GM18502 (cell line): ENCODE measurements at regions not wholly inside any gene's neighbourhood (a gene's known extent, or its start where the extent isn't known, plus 50 kb on each side); places are given as distances from the start of the nearest gene placed in this dataset.

Source experiments
- ATAC-seq: cut with Tn5 transposase; IDR thresholded peaks from one replicate; pipeline ENCODE4 v1.9.1; 2021; ENCODE audit warnings: mild to moderate bottlenecking; ENCODE audit not compliant: unreplicated experiment, poor library complexity

- ATAC-seq, result no peak
Measured at GRCh38 chr4:32032136-32032672, 1312.0 kb downstream of the PCDH7 start.

- no peak for ATAC-seq
Measured at GRCh38 chr4:32037399-32037798, 1317.2 kb downstream of the PCDH7 start.

- no peak for ATAC-seq
Measured at GRCh38 chr4:32042486-32043247, 1322.5 kb downstream of the PCDH7 start.

GRCh38 chr4:32043248-32043633 lies 1323.1 kb downstream of the PCDH7 start:
- no peak for ATAC-seq

- no peak for ATAC-seq
Measured at GRCh38 chr4:32061916-32062315, 1341.7 kb downstream of the PCDH7 start.

- ATAC-seq, result no peak
Measured at GRCh38 chr4:32073542-32073941, 1353.4 kb downstream of the PCDH7 start.

- no peak for ATAC-seq
Measured at GRCh38 chr4:32087211-32087610, 1367.0 kb downstream of the PCDH7 start.

GRCh38 chr4:32094987-32095386 lies 1374.8 kb downstream of the PCDH7 start:
- ATAC-seq, result no peak

GRCh38 chr4:32102896-32103295 lies 1382.7 kb downstream of the PCDH7 start:
- ATAC-seq, result no peak

- ATAC-seq, result no peak
Measured at GRCh38 chr4:32106767-32107166, 1386.6 kb downstream of the PCDH7 start.

GRCh38 chr4:32112891-32113290 lies 1392.7 kb downstream of the PCDH7 start:
- ATAC-seq, result no peak

- no peak for ATAC-seq
Measured at GRCh38 chr4:32117693-32118092, 1397.5 kb downstream of the PCDH7 start.

GRCh38 chr4:32119907-32120306 lies 1399.7 kb downstream of the PCDH7 start:
- no peak for ATAC-seq

GRCh38 chr4:32128549-32128948 lies 1408.4 kb downstream of the PCDH7 start:
- no peak for ATAC-seq

GRCh38 chr4:32129967-32130366 lies 1409.8 kb downstream of the PCDH7 start:
- ATAC-seq, result no peak

- ATAC-seq, result no peak
Measured at GRCh38 chr4:32133141-32133540, 1413.0 kb downstream of the PCDH7 start.

- ATAC-seq, result no peak
Measured at GRCh38 chr4:32133734-32134133, 1413.6 kb downstream of the PCDH7 start.

GRCh38 chr4:32135642-32136041 lies 1415.5 kb downstream of the PCDH7 start:
- ATAC-seq, result no peak

- no peak for ATAC-seq
Measured at GRCh38 chr4:32136081-32136787, 1416.1 kb downstream of the PCDH7 start.

GRCh38 chr4:32140636-32141035 lies 1420.5 kb downstream of the PCDH7 start:
- no peak for ATAC-seq

GRCh38 chr4:32142075-32142474 lies 1421.9 kb downstream of the PCDH7 start:
- no peak for ATAC-seq

- no peak for ATAC-seq
Measured at GRCh38 chr4:32145987-32146386, 1425.8 kb downstream of the PCDH7 start.
